Loucy (cell line): ENCODE measurements at regions not wholly inside any gene's neighbourhood (a gene's known extent, or its start where the extent isn't known, plus 50 kb on each side); places are given as distances from the start of the nearest gene placed in this dataset.

Source experiments
- CTCF ChIP-seq: fragments of 200-600 bp; sonication (generic); conservative IDR thresholded peaks from 2 replicates; pipeline ENCODE4 v1.5.1; 2014; ENCODE audit warnings: mild to moderate bottlenecking, antibody characterized with exemption, low read length
- EZH2phosphoT487 ChIP-seq: fragments of 200-600 bp; IDR thresholded peaks from 2 replicates; pipeline ENCODE4 v1.6.1; 2018; ENCODE audit warnings: antibody characterized with exemption, mild to moderate bottlenecking, moderate library complexity, borderline replicate concordance

GRCh38 chr16:86424985-86425384, 85.3 kb upstream of the FOXF1 start:
- TF ChIP-seq CTCF (no peak), EZH2phosphoT487 (no peak)
